ENCODE measurements at regions not wholly inside any gene's neighbourhood (a gene's known extent, or its start where the extent isn't known, plus 50 kb on each side); places are given as distances from the start of the nearest gene placed in this dataset.
A peak's percentile ranks its signal among the peaks of the same experiment; 100 is the strongest.
"Not testable (repeated sequence)": the region's sequence is repeated elsewhere in the genome, so short reads cannot be mapped to it uniquely, and the experiment has no call there.

DNA sequence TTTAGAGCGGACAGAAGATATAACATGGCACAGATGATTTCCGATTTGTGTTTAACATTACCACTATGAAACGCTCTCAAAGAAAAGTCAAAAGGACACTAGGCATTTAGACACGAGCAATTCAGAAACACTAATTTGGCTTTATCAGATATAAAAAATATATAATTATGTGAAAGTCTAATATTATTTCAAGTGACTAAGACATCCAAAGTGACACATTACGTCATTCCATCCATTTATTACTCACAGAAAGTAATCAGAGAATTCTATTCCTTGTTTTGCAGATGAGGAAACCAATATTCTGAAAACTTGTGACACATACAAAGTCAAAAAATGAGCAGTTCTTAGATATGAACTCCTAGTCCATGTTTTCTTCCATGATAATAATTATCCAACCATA lies 250.8 kb upstream of the USP15 start:
- WGBS (ENCODE audit: insufficient coverage, low coverage, missing lambda C conversion rate): 1% methylated on average over 5 of the region's 5 CpGs
- H3K36me3 ChIP-seq (ENCODE audit: control insufficient read depth, insufficient read depth, low read length): no peaks in the 10 kb centered on the region
- no peak overlapping the region for H3K4me2 ChIP-seq (ENCODE audit: insufficient read depth, low read length)
- no peak overlapping the region for H2AFZ ChIP-seq (ENCODE audit: low read depth, low read length)
- H3K4me3 ChIP-seq: no peak overlapping the region
- intact Hi-C loops (cut with micrococcal nuclease): loop anchor here (10.0 kb wide), 3 partner anchors 115 to 1905 kb away; a partner anchor contains a TSS
- no peaks in the 10 kb centered on the region for H3K4me1 ChIP-seq (replicated peaks in 1 of 2; ENCODE audit: control insufficient read depth in 2 of 2, insufficient read depth in 2 of 2, low read length in 2 of 2)
- ChIA-PET POLR2A (no interaction called here), CTCF (ENCODE audit: low intra/inter-chr PET ratio) (no interaction called here)
- FAIRE-seq: no peak
- in situ Hi-C loops (cut with MboI): no loop called here
- TF ChIP-seq ATF3 (IDR thresholded peaks at IDR 0.05) (0 out of 2 replicates have a peak, but pooled peaks have one; percentile 12), ATF3 (CRISPR knock-in tag; conservative IDR thresholded peaks at IDR 0.05) (no peak)
- TF ChIP-seq, protein P1, sequence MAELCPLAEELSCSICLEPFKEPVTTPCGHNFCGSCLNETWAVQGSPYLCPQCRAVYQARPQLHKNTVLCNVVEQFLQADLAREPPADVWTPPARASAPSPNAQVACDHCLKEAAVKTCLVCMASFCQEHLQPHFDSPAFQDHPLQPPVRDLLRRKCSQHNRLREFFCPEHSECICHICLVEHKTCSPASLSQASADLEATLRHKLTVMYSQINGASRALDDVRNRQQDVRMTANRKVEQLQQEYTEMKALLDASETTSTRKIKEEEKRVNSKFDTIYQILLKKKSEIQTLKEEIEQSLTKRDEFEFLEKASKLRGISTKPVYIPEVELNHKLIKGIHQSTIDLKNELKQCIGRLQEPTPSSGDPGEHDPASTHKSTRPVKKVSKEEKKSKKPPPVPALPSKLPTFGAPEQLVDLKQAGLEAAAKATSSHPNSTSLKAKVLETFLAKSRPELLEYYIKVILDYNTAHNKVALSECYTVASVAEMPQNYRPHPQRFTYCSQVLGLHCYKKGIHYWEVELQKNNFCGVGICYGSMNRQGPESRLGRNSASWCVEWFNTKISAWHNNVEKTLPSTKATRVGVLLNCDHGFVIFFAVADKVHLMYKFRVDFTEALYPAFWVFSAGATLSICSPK (IDR thresholded peaks at IDR 0.05; ENCODE audit: borderline replicate concordance): no peak
- H4K20me1 ChIP-seq (replicated peaks; ENCODE audit: control insufficient read depth, insufficient read depth, low read length): no peaks in the 10 kb centered on the region
- H3K79me2 ChIP-seq (ENCODE audit: control insufficient read depth, insufficient read depth, low read length): no peaks in the 10 kb centered on the region
- H3K27ac ChIP-seq (ENCODE audit: extremely low read depth, low read depth, low read length): no peak overlapping the region
- no peak for DNase-seq (ENCODE audit: extremely low read depth in 1 of 4, low spot score in 3 of 4)
- no peaks in the 10 kb centered on the region for H3K27me3 ChIP-seq (ENCODE audit: control insufficient read depth in 2 of 2, insufficient read depth in 2 of 2, low read length in 2 of 2)
- no peaks in the 10 kb centered on the region for H3K9me1 ChIP-seq (ENCODE audit: control insufficient read depth, insufficient read depth, low read length)
- ATAC-seq: no peak
- no peak overlapping the region for H3K9ac ChIP-seq (ENCODE audit: insufficient read depth in 1 of 2, low read depth in 2 of 2, low read length in 2 of 2)
- H3K9me3 ChIP-seq (replicated peaks; ENCODE audit: control insufficient read depth, insufficient read depth, low read depth, low read length): no peaks in the 10 kb centered on the region
- no TSS peak for BruUV-seq (replicated peaks)

DNA sequence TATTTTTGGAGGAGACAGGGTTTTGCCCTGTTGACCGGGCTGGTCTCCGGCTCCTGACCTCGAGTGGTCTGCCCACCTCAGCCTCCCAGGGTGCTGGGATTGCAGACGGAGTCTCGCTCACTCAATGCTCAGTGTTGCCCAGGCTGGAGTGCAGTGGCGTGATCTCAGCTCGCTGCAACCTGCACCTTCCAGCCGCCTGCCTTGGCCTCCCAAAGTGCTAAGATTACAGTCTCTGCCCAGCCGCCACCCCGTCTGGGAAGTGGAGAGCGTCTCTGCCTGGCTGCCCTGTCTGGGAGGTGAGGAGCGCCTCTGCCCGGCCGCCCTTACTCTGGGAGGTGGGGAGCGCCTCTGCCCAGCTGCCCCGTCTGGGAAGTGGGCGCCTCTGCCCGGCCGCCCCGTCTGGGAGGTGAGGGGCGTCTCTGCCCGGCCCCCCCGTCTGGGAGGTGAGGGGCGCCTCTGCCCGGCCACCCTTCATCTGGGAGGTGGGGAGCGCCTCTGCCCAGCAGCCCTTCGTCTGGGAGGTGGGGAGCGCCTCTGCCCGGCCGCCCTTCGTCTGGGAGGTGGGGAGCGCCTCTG lies 249.8 kb upstream of the USP15 start:
- H3K9me1 ChIP-seq (ENCODE audit: control insufficient read depth, insufficient read depth, low read length); H3K79me2 ChIP-seq (ENCODE audit: control insufficient read depth, insufficient read depth, low read length); BruUV-seq (replicated peaks); H3K9me3 ChIP-seq (replicated peaks; ENCODE audit: control insufficient read depth, insufficient read depth, low read depth, low read length); H3K4me2 ChIP-seq (ENCODE audit: insufficient read depth, low read length); H3K4me3 ChIP-seq; H4K20me1 ChIP-seq (replicated peaks; ENCODE audit: control insufficient read depth, insufficient read depth, low read length); H3K4me1 ChIP-seq (replicated peaks in 1 of 2; ENCODE audit: control insufficient read depth in 2 of 2, insufficient read depth in 2 of 2, low read length in 2 of 2); H3K36me3 ChIP-seq (ENCODE audit: control insufficient read depth, insufficient read depth, low read length); intact Hi-C loops (cut with micrococcal nuclease); H3K27ac ChIP-seq (ENCODE audit: extremely low read depth, low read depth, low read length); H3K27me3 ChIP-seq (ENCODE audit: control insufficient read depth in 2 of 2, insufficient read depth in 2 of 2, low read length in 2 of 2); POLR2A ChIA-PET; H3K9ac ChIP-seq (ENCODE audit: insufficient read depth in 1 of 2, low read depth in 2 of 2, low read length in 2 of 2); H2AFZ ChIP-seq (ENCODE audit: low read depth, low read length); in situ Hi-C loops (cut with MboI); CTCF ChIA-PET (ENCODE audit: low intra/inter-chr PET ratio); FAIRE-seq; DNase-seq (ENCODE audit: extremely low read depth in 1 of 4, low spot score in 3 of 4); ATAC-seq: not testable (repeated sequence)
- 1% methylated on average over 17 of the region's 32 CpGs for WGBS (ENCODE audit: insufficient coverage, low coverage, missing lambda C conversion rate)

GRCh38 chr12:62010973-62011372 lies 249.2 kb upstream of the USP15 start:
- H3K4me3 ChIP-seq; in situ Hi-C loops (cut with MboI); FAIRE-seq; H3K4me1 ChIP-seq (replicated peaks in 1 of 2; ENCODE audit: control insufficient read depth in 2 of 2, insufficient read depth in 2 of 2, low read length in 2 of 2); H3K4me2 ChIP-seq (ENCODE audit: insufficient read depth, low read length); BruUV-seq (replicated peaks); POLR2A ChIA-PET; intact Hi-C loops (cut with micrococcal nuclease); H2AFZ ChIP-seq (ENCODE audit: low read depth, low read length); H4K20me1 ChIP-seq (replicated peaks; ENCODE audit: control insufficient read depth, insufficient read depth, low read length); CTCF ChIA-PET (ENCODE audit: low intra/inter-chr PET ratio); H3K36me3 ChIP-seq (ENCODE audit: control insufficient read depth, insufficient read depth, low read length); H3K27me3 ChIP-seq (ENCODE audit: control insufficient read depth in 2 of 2, insufficient read depth in 2 of 2, low read length in 2 of 2); DNase-seq (ENCODE audit: extremely low read depth in 1 of 4, low spot score in 3 of 4); H3K27ac ChIP-seq (ENCODE audit: extremely low read depth, low read depth, low read length); H3K9ac ChIP-seq (ENCODE audit: insufficient read depth in 1 of 2, low read depth in 2 of 2, low read length in 2 of 2); ATAC-seq; H3K79me2 ChIP-seq (ENCODE audit: control insufficient read depth, insufficient read depth, low read length); H3K9me3 ChIP-seq (replicated peaks; ENCODE audit: control insufficient read depth, insufficient read depth, low read depth, low read length); H3K9me1 ChIP-seq (ENCODE audit: control insufficient read depth, insufficient read depth, low read length): not testable (repeated sequence)
- WGBS (ENCODE audit: insufficient coverage, low coverage, missing lambda C conversion rate): 7% methylated on average over 11 of the region's 22 CpGs

Measured in K562 (cell line).